GM23248 (cell line): ENCODE measurements at regions not wholly inside any gene's neighbourhood (a gene's known extent, or its start where the extent isn't known, plus 50 kb on each side); places are given as distances from the start of the nearest gene placed in this dataset.
"Not testable (repeated sequence)": the region's sequence is repeated elsewhere in the genome, so short reads cannot be mapped to it uniquely, and the experiment has no call there.

Experiments used
- EZH2 ChIP-seq: fragments of 200-600 bp; sonication (generic); IDR thresholded peaks from 2 replicates; pipeline ENCODE4 v1.6.1; 2018; ENCODE audit warnings: antibody characterized with exemption, mild to moderate bottlenecking; ENCODE audit not compliant: insufficient read depth, poor library complexity, severe bottlenecking
- EZH2phosphoT487 ChIP-seq: fragments of 200-600 bp; sonication (generic); IDR thresholded peaks from 2 replicates; pipeline ENCODE4 v1.6.1; 2018; ENCODE audit warnings: antibody characterized with exemption, moderate library complexity, mild to moderate bottlenecking, low read depth; ENCODE audit not compliant: insufficient read depth

GRCh38 chrX:144092116-144092515, 208.2 kb downstream of the UBE2NL start:
- TF ChIP-seq EZH2, EZH2phosphoT487: not testable (repeated sequence)
